HCT116 (cell line): ENCODE measurements at regions not wholly inside any gene's neighbourhood (a gene's known extent, or its start where the extent isn't known, plus 50 kb on each side); places are given as distances from the start of the nearest gene placed in this dataset.

ENCODE experiments used
- ATAC-seq: fragments of 200-7000 bp; cut with Tn5 transposase; 2 replicates; pipeline ENCODE4 v1.9.1; 2020; ENCODE audit warnings: mild to moderate bottlenecking, moderate library complexity
- BruUV-seq: library from RNA; stranded (reverse); fragments of 400-500 nt; replicated peaks from 2 replicates; lab custom pipeline; 2021; lab: Mats Ljungman, UMichigan
- CTCF ChIA-PET: fragments of 300-600 bp; sonication (Branson Sonifier 250); formaldehyde crosslinking; loops from one replicate; lab custom pipeline; 2021; ENCODE audit warnings: antibody characterized with exemption; lab: Charles Lee
- POLR2A ChIA-PET: fragments of 300-600, 350-600 bp; sonication (Branson Sonifier 250); formaldehyde crosslinking; loops from one replicate; lab custom pipeline; 2021; ENCODE audit warnings: antibody characterized with exemption; lab: Charles Lee
- RAD21 ChIA-PET, 2 experiments: fragments of 300-600 bp; sonication (Branson Sonifier 250); formaldehyde crosslinking; loops; one replicate each; lab custom pipeline; 2023; ENCODE audit warnings: low total read pairs in 2 of 2; ENCODE audit not compliant: uncharacterized antibody in 2 of 2, unreplicated experiment in 2 of 2, low non-redundant PET in 1 of 2; lab: Charles Lee
- DNase-seq: peaks from one replicate; pipeline ENCODE4 v3.0.0-alpha.2; 2010; ENCODE audit warnings: low read depth, low spot score
- H2AFZ ChIP-seq: fragments of 200-600 bp; shearing (Covaris generic), sonication (generic); 2 replicates; pipeline ENCODE4 v1.6.1; 2017; ENCODE audit warnings: low read depth, mixed run types, mixed read lengths, antibody characterized with exemption, low read length; ENCODE audit not compliant: poor library complexity, severe bottlenecking
- H3K27ac ChIP-seq: 2 replicates; pipeline ENCODE4 v1.5.1; 2012; ENCODE audit warnings: low read depth, low read length
- H3K27me3 ChIP-seq: fragments of 200-600 bp; sonication (generic); 2 replicates; pipeline ENCODE4 v1.6.1; 2016; ENCODE audit warnings: mixed run types, low read length, mixed read lengths; ENCODE audit not compliant: insufficient read depth
- H3K36me3 ChIP-seq, 2 experiments: fragments of 200-500 bp in 1 of 2; fragments of 200-600 bp in 1 of 2; sonication (Bioruptor generic) in 1 of 2; sonication (generic) in 1 of 2; 2 replicates each; pipeline versions ENCODE4 v1.5.1 to v1.6.1; 2014 to 2016; ENCODE audit warnings: low read length in 2 of 2, inconsistent platforms in 1 of 2, mixed read lengths in 1 of 2, mixed run types in 1 of 2; ENCODE audit not compliant: insufficient read depth in 2 of 2, control insufficient read depth in 1 of 2
- H3K4me1 ChIP-seq, 2 experiments: fragments of 200-600 bp in 1 of 2; sonication (generic) in 1 of 2; 2 replicates each; pipeline versions ENCODE4 v1.5.1 to v1.6.1; 2012 to 2017; ENCODE audit warnings: low read length in 2 of 2, inconsistent platforms in 1 of 2, mild to moderate bottlenecking in 1 of 2, mixed read lengths in 1 of 2, mixed run types in 1 of 2, moderate library complexity in 1 of 2; ENCODE audit not compliant: insufficient read depth in 2 of 2, control insufficient read depth in 1 of 2
- H3K4me2 ChIP-seq: fragments of 200-600 bp; sonication (generic); 2 replicates; pipeline ENCODE4 v1.6.1; 2017; ENCODE audit warnings: mixed run types, low read length, mixed read lengths
- H3K4me3 ChIP-seq, 2 experiments: fragments of 200-600 bp in 1 of 2; sonication (generic) in 1 of 2; replicated peaks in 1 of 2; 2 replicates each; pipeline ENCODE4 v1.5.1; 2011 to 2016; ENCODE audit warnings: low read length in 2 of 2, control low read depth in 1 of 2, low read depth in 1 of 2, mild to moderate bottlenecking in 1 of 2, mixed read lengths in 1 of 2, mixed run types in 1 of 2
- H3K79me2 ChIP-seq: fragments of 200-600 bp; sonication (generic); 2 replicates; pipeline ENCODE4 v1.6.1; 2017; ENCODE audit warnings: mild to moderate bottlenecking, mixed run types, low read length, moderate library complexity, mixed read lengths; ENCODE audit not compliant: insufficient read depth
- H3K9ac ChIP-seq: fragments of 200-600 bp; sonication (generic); 2 replicates; pipeline ENCODE4 v1.6.1; 2016; ENCODE audit warnings: low read length, mixed read lengths
- H3K9me2 ChIP-seq: fragments of 200-600 bp; sonication (generic), shearing (Covaris generic); 2 replicates; pipeline ENCODE4 v1.6.1; 2017; ENCODE audit warnings: mixed run types, mild to moderate bottlenecking, moderate library complexity; ENCODE audit not compliant: insufficient read depth
- H3K9me3 ChIP-seq, 2 experiments: fragments of 200-500 bp in 1 of 2; fragments of 200-600 bp in 1 of 2; sonication (Bioruptor generic) in 1 of 2; sonication (generic) in 1 of 2; 2 replicates each; pipeline ENCODE4 v1.6.1; 2014 to 2017; ENCODE audit warnings: low read length in 2 of 2, mixed read lengths in 2 of 2, inconsistent platforms in 1 of 2, low read depth in 1 of 2, mild to moderate bottlenecking in 1 of 2, mixed run types in 1 of 2, moderate library complexity in 1 of 2; ENCODE audit not compliant: control insufficient read depth in 1 of 2, insufficient read depth in 1 of 2
- H4K20me1 ChIP-seq: fragments of 200-600 bp; sonication (generic), shearing (Covaris generic); 2 replicates; pipeline ENCODE4 v1.6.1; 2017; ENCODE audit warnings: mixed run types, mild to moderate bottlenecking, moderate library complexity; ENCODE audit not compliant: insufficient read depth
- CEBPB ChIP-seq: IDR thresholded peaks from 2 replicates; pipeline ENCODE4 v1.6.1; 2012; ENCODE audit warnings: low read depth
- EGR1 ChIP-seq: IDR thresholded peaks from 2 replicates; pipeline ENCODE4 v1.6.1; 2012; ENCODE audit warnings: low read depth
- ELF1 ChIP-seq: IDR thresholded peaks from 2 replicates; pipeline ENCODE4 v1.6.1; 2012; ENCODE audit warnings: low read depth, borderline replicate concordance
- FOSL1 ChIP-seq: IDR thresholded peaks from 2 replicates; pipeline ENCODE4 v1.6.1; 2012; ENCODE audit warnings: low read depth
- POLR2A ChIP-seq: IDR thresholded peaks from 2 replicates; pipeline ENCODE4 v1.7.0; 2011; ENCODE audit warnings: borderline replicate concordance; ENCODE audit not compliant: insufficient read depth, insufficient read length; ENCODE audit errors: extremely low read depth
- REST ChIP-seq: IDR thresholded peaks from 2 replicates; pipeline ENCODE4 v1.6.1; 2012; ENCODE audit warnings: low read depth
- TCF7L2 ChIP-seq: IDR thresholded peaks from 2 replicates; pipeline ENCODE4 v1.7.0; 2011; ENCODE audit warnings: borderline replicate concordance, inconsistent platforms; ENCODE audit not compliant: insufficient read depth, insufficient read length; ENCODE audit errors: extremely low read depth
- intact Hi-C: fragments of 100-400 bp; cut with micrococcal nuclease; formaldehyde crosslinking; loops from 2 replicates; pipeline ENCODE4 v1.10.0; 2022
- TF ChIP-seq, protein P1 (sequence below): IDR thresholded peaks from 2 replicates; pipeline ENCODE4 v1.6.1; 2012
- TF ChIP-seq, protein P2 (sequence below), 3 experiments: fragments of 200-600 bp in 1 of 3; sonication (generic) in 1 of 3; IDR thresholded peaks in 2 of 3; conservative IDR thresholded peaks in 1 of 3; 2 replicates each; pipeline ENCODE4 v1.5.1; 2012 to 2017; ENCODE audit warnings: low read depth in 2 of 3, low read length in 2 of 3, antibody characterized with exemption in 1 of 3, borderline replicate concordance in 1 of 3, control low read depth in 1 of 3, mild to moderate bottlenecking in 1 of 3, mixed read lengths in 1 of 3, mixed run types in 1 of 3, moderate library complexity in 1 of 3; ENCODE audit not compliant: insufficient read depth in 1 of 3

- TF ChIP-seq ELF1, result no peak
- no peak for TF ChIP-seq REST
- TF ChIP-seq EGR1, result no peak
- no peak for TF ChIP-seq POLR2A
These were observed 206.7 kb upstream of the POT1 start (continued) for GRCh38 chr7:125136341-125136740.

DNA sequence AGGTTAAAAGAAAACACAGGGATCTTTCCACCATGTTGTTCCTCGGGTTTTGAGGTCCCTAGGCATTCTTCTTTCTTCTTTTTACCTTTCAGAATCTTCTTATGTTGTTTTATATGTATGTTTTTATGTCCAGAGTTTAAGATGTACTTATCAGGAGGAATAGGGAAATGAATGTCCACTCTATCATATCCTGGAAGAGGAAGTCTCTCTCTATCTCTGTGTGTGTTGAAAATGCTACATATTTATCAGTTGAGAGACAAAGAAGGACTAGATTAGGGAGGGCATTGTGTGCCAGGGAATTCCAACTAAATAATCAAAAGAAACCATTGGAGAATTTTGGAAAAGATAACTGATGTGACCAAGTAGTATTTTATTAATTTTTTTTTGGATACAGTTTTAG is 200.5 kb upstream of the POT1 start:
- DNase-seq (no peak), ATAC-seq (no peak)
- ChIA-PET CTCF (no interaction called here), POLR2A (no interaction called here), RAD21 (no interaction called here)
- Histone ChIP-seq H3K4me3 (no peak overlapping the region), H3K36me3 (no peaks in the 10 kb centered on the region), H3K27me3 (no peaks in the 10 kb centered on the region), H3K27ac (no peak overlapping the region), H3K9ac (no peak overlapping the region), H3K9me3 (no peaks in the 10 kb centered on the region), H3K4me1 (no peaks in the 10 kb centered on the region), H3K79me2 (no peaks in the 10 kb centered on the region), H3K4me2 (no peak overlapping the region), H4K20me1 (no peaks in the 10 kb centered on the region), H3K9me2 (no peaks in the 10 kb centered on the region), H2AFZ (no peak overlapping the region)
- BruUV-seq, result no TSS peak
- intact Hi-C loops, result no loop called here
- no peak for TF ChIP-seq FOSL1
- TF ChIP-seq TCF7L2, result no peak
- TF ChIP-seq, protein P1, sequence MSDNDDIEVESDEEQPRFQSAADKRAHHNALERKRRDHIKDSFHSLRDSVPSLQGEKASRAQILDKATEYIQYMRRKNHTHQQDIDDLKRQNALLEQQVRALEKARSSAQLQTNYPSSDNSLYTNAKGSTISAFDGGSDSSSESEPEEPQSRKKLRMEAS, result no peak
- TF ChIP-seq CEBPB, result no peak
- no peak for TF ChIP-seq EGR1
- TF ChIP-seq, protein P2, sequence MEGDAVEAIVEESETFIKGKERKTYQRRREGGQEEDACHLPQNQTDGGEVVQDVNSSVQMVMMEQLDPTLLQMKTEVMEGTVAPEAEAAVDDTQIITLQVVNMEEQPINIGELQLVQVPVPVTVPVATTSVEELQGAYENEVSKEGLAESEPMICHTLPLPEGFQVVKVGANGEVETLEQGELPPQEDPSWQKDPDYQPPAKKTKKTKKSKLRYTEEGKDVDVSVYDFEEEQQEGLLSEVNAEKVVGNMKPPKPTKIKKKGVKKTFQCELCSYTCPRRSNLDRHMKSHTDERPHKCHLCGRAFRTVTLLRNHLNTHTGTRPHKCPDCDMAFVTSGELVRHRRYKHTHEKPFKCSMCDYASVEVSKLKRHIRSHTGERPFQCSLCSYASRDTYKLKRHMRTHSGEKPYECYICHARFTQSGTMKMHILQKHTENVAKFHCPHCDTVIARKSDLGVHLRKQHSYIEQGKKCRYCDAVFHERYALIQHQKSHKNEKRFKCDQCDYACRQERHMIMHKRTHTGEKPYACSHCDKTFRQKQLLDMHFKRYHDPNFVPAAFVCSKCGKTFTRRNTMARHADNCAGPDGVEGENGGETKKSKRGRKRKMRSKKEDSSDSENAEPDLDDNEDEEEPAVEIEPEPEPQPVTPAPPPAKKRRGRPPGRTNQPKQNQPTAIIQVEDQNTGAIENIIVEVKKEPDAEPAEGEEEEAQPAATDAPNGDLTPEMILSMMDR (IDR thresholded peaks at IDR 0.05 in 2 of 3, conservative IDR thresholded peaks at IDR 0.05 in 1 of 3; ENCODE audit: borderline replicate concordance in 1 of 3, insufficient read depth in 1 of 3, low read depth in 2 of 3, low read length in 2 of 3), result no peak
